Fibroblast of lung (primary cell): ENCODE measurements at regions not wholly inside any gene's neighbourhood (a gene's known extent, or its start where the extent isn't known, plus 50 kb on each side); places are given as distances from the start of the nearest gene placed in this dataset.

Experiments
- DNase-seq, 2 donors: peaks; one replicate each; pipeline versions ENCODE4 v3.0.0 to v3.0.0-alpha.2; 2010; ENCODE audit warnings: low read depth in 2 of 2
- H2AFZ ChIP-seq: 2 replicates; pipeline ENCODE4 v1.5.1; 2012; ENCODE audit warnings: low read length, control low read depth, inconsistent platforms
- H3K27ac ChIP-seq: 2 replicates; pipeline ENCODE4 v1.5.1; 2011; ENCODE audit warnings: low read length, control low read depth; ENCODE audit not compliant: insufficient read depth
- H3K27me3 ChIP-seq: 2 replicates; pipeline ENCODE4 v1.5.1; 2011; ENCODE audit warnings: mild to moderate bottlenecking, low read length; ENCODE audit not compliant: control insufficient read depth, insufficient read depth
- H3K36me3 ChIP-seq: 2 replicates; pipeline ENCODE4 v1.5.1; 2011; ENCODE audit warnings: low read length; ENCODE audit not compliant: control insufficient read depth, insufficient read depth
- H3K4me1 ChIP-seq: 2 replicates; pipeline ENCODE4 v1.5.1; 2011; ENCODE audit warnings: low read length; ENCODE audit not compliant: control insufficient read depth, insufficient read depth; ENCODE audit errors: extremely low read depth
- H3K4me2 ChIP-seq: 2 replicates; pipeline ENCODE4 v1.5.1; 2011; ENCODE audit warnings: low read length, control low read depth; ENCODE audit not compliant: insufficient read depth; ENCODE audit errors: extremely low read depth
- H3K4me3 ChIP-seq, 4 experiments: fragments of 200-600 bp in 1 of 4; sonication (generic) in 1 of 4; replicated peaks in 1 of 4; 2 replicates each; pipeline ENCODE4 v1.5.1; 2011 to 2016; ENCODE audit warnings: low read length in 4 of 4, low read depth in 3 of 4, mild to moderate bottlenecking in 3 of 4, control low read depth in 2 of 4, inconsistent platforms in 1 of 4, mixed read lengths in 1 of 4; ENCODE audit not compliant: insufficient read depth in 1 of 4; ENCODE audit errors: control extremely low read depth in 1 of 4
- H3K79me2 ChIP-seq: 2 replicates; pipeline ENCODE4 v1.5.1; 2012; ENCODE audit warnings: mild to moderate bottlenecking, low read length, inconsistent platforms; ENCODE audit not compliant: control insufficient read depth, insufficient read depth
- H3K9ac ChIP-seq: 2 replicates; pipeline ENCODE4 v1.5.1; 2011; ENCODE audit warnings: mild to moderate bottlenecking, low read length, control low read depth; ENCODE audit not compliant: insufficient read depth
- H3K9me3 ChIP-seq: 2 replicates; pipeline ENCODE4 v1.5.1; 2012; ENCODE audit warnings: low read depth, low read length; ENCODE audit not compliant: control insufficient read depth, insufficient read depth
- H4K20me1 ChIP-seq: 2 replicates; pipeline ENCODE4 v1.5.1; 2011; ENCODE audit warnings: low read length; ENCODE audit not compliant: control insufficient read depth, insufficient read depth; ENCODE audit errors: extremely low read depth
- EZH2 ChIP-seq: IDR thresholded peaks from 2 replicates; pipeline ENCODE4 v1.5.1; 2012; ENCODE audit warnings: low read length, control low read depth, mild to moderate bottlenecking; ENCODE audit errors: missing control alignments
- TF ChIP-seq, protein P1 (sequence below), 2 donors: IDR thresholded peaks in 1 of 2; conservative IDR thresholded peaks in 1 of 2; 1 replicate in 1 of 2; 2 replicates in 1 of 2; pipeline ENCODE4 v1.5.1; 2011 to 2012; ENCODE audit warnings: low read length in 2 of 2, control low read depth in 1 of 2, inconsistent platforms in 1 of 2, low read depth in 1 of 2, mild to moderate bottlenecking in 1 of 2

DNA sequence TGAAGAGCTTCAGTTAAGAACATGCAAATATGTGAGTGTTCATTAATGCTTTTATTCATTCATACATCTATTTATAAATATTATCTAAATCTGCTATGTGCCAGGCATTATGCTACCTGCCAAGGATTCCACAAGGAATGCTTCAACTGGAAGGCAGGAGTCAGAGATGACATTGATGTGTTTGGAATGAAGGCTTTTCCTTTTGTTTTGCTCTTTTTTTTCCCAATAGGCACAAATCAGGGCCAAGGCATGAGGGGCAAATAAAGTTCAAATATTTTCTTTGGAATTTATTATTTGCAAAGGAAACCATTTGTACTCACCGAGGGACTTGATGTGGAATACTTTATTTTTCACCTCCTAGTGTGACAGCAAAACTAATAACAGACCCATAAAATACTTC is 530.3 kb downstream of the ARL4A start:
- no peak overlapping the region for H3K4me2 ChIP-seq
- no peak overlapping the region for H3K9ac ChIP-seq
- H3K79me2 ChIP-seq: no peaks in the 10 kb centered on the region
- no peaks in the 10 kb centered on the region for H3K36me3 ChIP-seq
- peak in 1 of 2 donors; percentile 66 for DNase-seq
- no peak for TF ChIP-seq EZH2
- TF ChIP-seq, protein P1, sequence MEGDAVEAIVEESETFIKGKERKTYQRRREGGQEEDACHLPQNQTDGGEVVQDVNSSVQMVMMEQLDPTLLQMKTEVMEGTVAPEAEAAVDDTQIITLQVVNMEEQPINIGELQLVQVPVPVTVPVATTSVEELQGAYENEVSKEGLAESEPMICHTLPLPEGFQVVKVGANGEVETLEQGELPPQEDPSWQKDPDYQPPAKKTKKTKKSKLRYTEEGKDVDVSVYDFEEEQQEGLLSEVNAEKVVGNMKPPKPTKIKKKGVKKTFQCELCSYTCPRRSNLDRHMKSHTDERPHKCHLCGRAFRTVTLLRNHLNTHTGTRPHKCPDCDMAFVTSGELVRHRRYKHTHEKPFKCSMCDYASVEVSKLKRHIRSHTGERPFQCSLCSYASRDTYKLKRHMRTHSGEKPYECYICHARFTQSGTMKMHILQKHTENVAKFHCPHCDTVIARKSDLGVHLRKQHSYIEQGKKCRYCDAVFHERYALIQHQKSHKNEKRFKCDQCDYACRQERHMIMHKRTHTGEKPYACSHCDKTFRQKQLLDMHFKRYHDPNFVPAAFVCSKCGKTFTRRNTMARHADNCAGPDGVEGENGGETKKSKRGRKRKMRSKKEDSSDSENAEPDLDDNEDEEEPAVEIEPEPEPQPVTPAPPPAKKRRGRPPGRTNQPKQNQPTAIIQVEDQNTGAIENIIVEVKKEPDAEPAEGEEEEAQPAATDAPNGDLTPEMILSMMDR (conservative IDR thresholded peaks at IDR 0.05 in 1 of 2, IDR thresholded peaks at IDR 0.05 in 1 of 2; ENCODE audit: low read depth in 1 of 2, low read length in 2 of 2): no peak
- no peaks in the 10 kb centered on the region for H3K9me3 ChIP-seq
- no peaks in the 10 kb centered on the region for H4K20me1 ChIP-seq
- no peak overlapping the region for H2AFZ ChIP-seq
- H3K27me3 ChIP-seq: no peaks in the 10 kb centered on the region
- H3K4me3 ChIP-seq: no peak overlapping the region
- H3K27ac ChIP-seq: no peak overlapping the region
- H3K4me1 ChIP-seq: no peaks in the 10 kb centered on the region

DNA sequence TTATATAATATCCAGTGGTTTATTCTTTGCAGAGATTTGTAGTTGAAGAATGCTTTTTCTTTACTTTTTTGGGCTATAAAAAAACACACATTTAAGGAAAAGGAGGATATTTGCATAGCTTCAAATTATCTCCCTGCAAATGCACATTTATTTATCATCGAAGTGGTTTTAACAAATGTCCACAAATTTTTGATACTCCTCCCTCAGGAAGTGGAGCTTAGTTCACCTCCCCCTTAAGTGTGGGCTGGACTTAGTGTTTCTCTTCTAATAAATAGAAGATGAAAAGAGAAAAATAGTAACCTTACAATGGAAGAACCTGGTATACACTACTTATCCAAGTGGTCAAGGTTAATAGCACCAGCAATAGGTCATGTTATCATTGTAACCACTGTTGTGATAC is 537.6 kb downstream of the ARL4A start:
- Histone ChIP-seq H3K4me2 (no peak overlapping the region), H3K27me3 (no peaks in the 10 kb centered on the region), H3K79me2 (no peaks in the 10 kb centered on the region), H2AFZ (no peak overlapping the region), H3K9me3 (no peaks in the 10 kb centered on the region), H3K4me3 (no peak overlapping the region), H4K20me1 (no peaks in the 10 kb centered on the region), H3K27ac (no peak overlapping the region), H3K9ac (no peak overlapping the region), H3K36me3 (no peaks in the 10 kb centered on the region), H3K4me1 (no peaks in the 10 kb centered on the region)
- TF ChIP-seq, protein P1 (conservative IDR thresholded peaks at IDR 0.05 in 1 of 2, IDR thresholded peaks at IDR 0.05 in 1 of 2; ENCODE audit: low read depth in 1 of 2, low read length in 2 of 2): no peak
- no peak for TF ChIP-seq EZH2
- no peak for DNase-seq

DNA sequence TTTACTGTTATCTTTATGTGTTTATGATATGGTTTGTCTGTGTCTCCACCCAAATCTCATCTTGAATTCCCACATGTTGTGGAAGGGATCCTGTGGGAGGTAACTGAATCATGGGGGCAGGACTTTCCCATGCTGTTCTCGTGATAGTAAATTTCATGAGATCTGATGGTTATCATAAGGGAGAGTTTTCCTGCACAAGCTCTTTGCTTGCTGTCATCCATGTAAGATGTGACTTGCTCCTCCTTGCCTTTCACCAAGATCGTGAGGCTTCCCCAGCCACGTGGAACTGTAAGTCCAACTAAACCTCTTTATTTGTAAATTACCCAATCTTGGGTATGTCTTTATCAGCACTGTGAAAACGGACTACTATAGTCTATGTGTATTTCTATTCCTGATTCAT is 539.0 kb downstream of the ARL4A start:
- no peaks in the 10 kb centered on the region for H3K4me1 ChIP-seq
- H4K20me1 ChIP-seq: no peaks in the 10 kb centered on the region
- no peaks in the 10 kb centered on the region for H3K36me3 ChIP-seq
- no peak overlapping the region for H3K27ac ChIP-seq
- H3K9ac ChIP-seq: no peak overlapping the region
- no peaks in the 10 kb centered on the region for H3K79me2 ChIP-seq
- H3K4me3 ChIP-seq: no peak overlapping the region
- no peak overlapping the region for H2AFZ ChIP-seq
- H3K4me2 ChIP-seq: no peak overlapping the region
- no peaks in the 10 kb centered on the region for H3K9me3 ChIP-seq
- TF ChIP-seq EZH2: no peak
- TF ChIP-seq, protein P1 (conservative IDR thresholded peaks at IDR 0.05 in 1 of 2, IDR thresholded peaks at IDR 0.05 in 1 of 2; ENCODE audit: low read depth in 1 of 2, low read length in 2 of 2): no peak
- no peaks in the 10 kb centered on the region for H3K27me3 ChIP-seq
- DNase-seq: no peak
